Karpas-422 (cell line): ENCODE measurements at regions not wholly inside any gene's neighbourhood (a gene's known extent, or its start where the extent isn't known, plus 50 kb on each side); places are given as distances from the start of the nearest gene placed in this dataset.

Experiments used
- DNase-seq: peaks from one replicate; pipeline ENCODE4 v3.0.0-alpha.2; 2015
- H2AFZ ChIP-seq: fragments of 200-600 bp; sonication (generic); 2 replicates; pipeline ENCODE4 v1.6.1; 2014; ENCODE audit warnings: antibody characterized with exemption, low read length, mixed read lengths
- H3K27ac ChIP-seq: fragments of 200-600 bp; sonication (generic); 2 replicates; pipeline ENCODE4 v1.5.1; 2014; ENCODE audit warnings: mild to moderate bottlenecking, low read length, moderate library complexity
- H3K27me3 ChIP-seq: fragments of 200-600 bp; sonication (generic); 2 replicates; pipeline ENCODE4 v1.6.1; 2014; ENCODE audit warnings: low read length, mixed read lengths
- H3K36me3 ChIP-seq: fragments of 200-600 bp; sonication (generic); 2 replicates; pipeline ENCODE4 v1.6.1; 2014; ENCODE audit warnings: low read length, mixed read lengths; ENCODE audit not compliant: insufficient read depth
- H3K4me1 ChIP-seq: fragments of 200-600 bp; sonication (generic); 2 replicates; pipeline ENCODE4 v1.6.1; 2014; ENCODE audit warnings: mild to moderate bottlenecking, low read length, mixed read lengths
- H3K4me2 ChIP-seq: fragments of 200-600 bp; sonication (generic); 2 replicates; pipeline ENCODE4 v1.6.1; 2014; ENCODE audit warnings: low read length, low read depth, mild to moderate bottlenecking; ENCODE audit not compliant: poor library complexity, severe bottlenecking
- H3K4me3 ChIP-seq: fragments of 200-600 bp; sonication (generic); 2 replicates; pipeline ENCODE4 v1.5.1; 2014; ENCODE audit warnings: mild to moderate bottlenecking, antibody characterized with exemption, low read length, mixed read lengths
- H3K79me2 ChIP-seq: fragments of 200-600 bp; sonication (generic); 2 replicates; pipeline ENCODE4 v1.6.1; 2014; ENCODE audit warnings: mild to moderate bottlenecking, low read length, mixed read lengths
- H3K9ac ChIP-seq: fragments of 200-600 bp; sonication (generic); 2 replicates; pipeline ENCODE4 v1.6.0; 2014; ENCODE audit warnings: low read length
- H3K9me2 ChIP-seq: fragments of 200-600 bp; sonication (generic), shearing (Covaris generic); replicated peaks from 2 replicates; pipeline ENCODE4 v1.6.0; 2014; ENCODE audit warnings: mild to moderate bottlenecking, low read length, moderate library complexity; ENCODE audit not compliant: insufficient read depth
- H3K9me3 ChIP-seq: fragments of 300-700, 200-600 bp; sonication (generic); 2 replicates; pipeline ENCODE4 v1.6.1; 2014; ENCODE audit warnings: low read length, mixed read lengths
- H4K20me1 ChIP-seq: fragments of 200-600 bp; sonication (generic); 2 replicates; pipeline ENCODE4 v1.6.1; 2014; ENCODE audit warnings: mild to moderate bottlenecking, antibody characterized with exemption, low read length, low read depth; ENCODE audit not compliant: insufficient read depth

DNA sequence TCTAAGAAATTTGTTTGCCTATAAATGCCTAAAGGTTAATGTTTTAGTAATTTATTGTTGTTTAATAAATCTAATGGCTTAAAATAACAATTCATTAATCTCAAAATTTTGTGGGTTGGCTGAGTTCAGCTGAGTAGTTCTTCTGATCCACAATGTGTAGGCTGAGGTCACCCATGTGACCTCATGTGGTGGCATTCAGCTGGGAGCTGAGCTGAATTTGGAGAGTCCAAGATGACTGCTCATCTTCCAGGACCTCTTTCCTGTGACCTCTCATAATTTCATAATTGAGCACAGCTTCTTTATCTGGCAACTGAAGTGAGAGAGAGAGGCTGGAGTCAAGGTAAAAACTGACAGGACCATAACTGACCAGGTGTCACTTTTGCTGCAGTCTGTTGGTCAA, 132.4 kb downstream of the TXNL1 start:
- no peak for DNase-seq
- H3K27ac ChIP-seq, result no peak overlapping the region
- no peak overlapping the region for H2AFZ ChIP-seq
- H3K36me3 ChIP-seq, result no peaks in the 10 kb centered on the region
- no peak overlapping the region for H3K4me3 ChIP-seq
- no peak overlapping the region for H3K4me2 ChIP-seq
- no peaks in the 10 kb centered on the region for H3K27me3 ChIP-seq
- H3K4me1 ChIP-seq, result no peaks in the 10 kb centered on the region
- no peaks in the 10 kb centered on the region for H4K20me1 ChIP-seq
- H3K9me3 ChIP-seq, result no peaks in the 10 kb centered on the region
- no peak overlapping the region for H3K9ac ChIP-seq
- H3K79me2 ChIP-seq, result no peaks in the 10 kb centered on the region
- no peaks in the 10 kb centered on the region for H3K9me2 ChIP-seq

GRCh38 chr18:56505293-56505692, 133.1 kb downstream of the TXNL1 start:
- Histone ChIP-seq H3K9ac (no peak overlapping the region), H3K4me1 (no peaks in the 10 kb centered on the region), H3K27ac (no peak overlapping the region), H3K4me2 (no peak overlapping the region), H3K4me3 (no peak overlapping the region), H3K9me3 (no peaks in the 10 kb centered on the region), H3K9me2 (no peaks in the 10 kb centered on the region), H2AFZ (no peak overlapping the region), H3K79me2 (no peaks in the 10 kb centered on the region), H4K20me1 (no peaks in the 10 kb centered on the region), H3K36me3 (no peaks in the 10 kb centered on the region), H3K27me3 (no peaks in the 10 kb centered on the region)
- DNase-seq, result no peak

GRCh38 chr18:56501896-56502295, 136.5 kb downstream of the TXNL1 start:
- no peak overlapping the region for H3K4me2 ChIP-seq
- no peaks in the 10 kb centered on the region for H3K9me3 ChIP-seq
- H4K20me1 ChIP-seq, result no peaks in the 10 kb centered on the region
- H3K27ac ChIP-seq, result no peak overlapping the region
- H2AFZ ChIP-seq, result no peak overlapping the region
- no peak overlapping the region for H3K9ac ChIP-seq
- no peaks in the 10 kb centered on the region for H3K27me3 ChIP-seq
- no peaks in the 10 kb centered on the region for H3K9me2 ChIP-seq
- H3K4me1 ChIP-seq, result no peaks in the 10 kb centered on the region
- H3K79me2 ChIP-seq, result no peaks in the 10 kb centered on the region
- no peaks in the 10 kb centered on the region for H3K36me3 ChIP-seq
- H3K4me3 ChIP-seq, result no peak overlapping the region
- no peak for DNase-seq

DNA sequence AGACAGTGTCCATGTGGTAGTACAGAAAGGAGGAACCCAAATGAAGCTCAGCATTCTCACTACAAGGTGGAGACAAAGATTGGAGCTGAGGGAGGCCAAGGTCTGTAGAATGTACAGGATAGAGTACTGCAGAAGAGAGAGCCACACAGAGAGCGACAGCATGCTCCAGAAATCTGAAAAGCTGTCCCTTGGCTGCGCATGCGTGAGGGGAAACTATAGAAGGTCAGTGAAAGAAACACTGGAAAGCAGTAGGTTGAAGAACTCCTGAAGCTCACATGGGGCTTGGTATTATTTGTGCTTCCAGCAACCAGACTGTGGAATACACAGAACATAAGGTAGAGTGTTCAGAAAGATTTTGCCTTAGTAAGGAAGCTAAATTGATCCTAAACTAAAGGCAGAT, 142.5 kb downstream of the TXNL1 start:
- H3K4me3 ChIP-seq, result no peak overlapping the region
- no peaks in the 10 kb centered on the region for H3K27me3 ChIP-seq
- H3K4me1 ChIP-seq, result no peaks in the 10 kb centered on the region
- no peak for DNase-seq
- no peak overlapping the region for H3K4me2 ChIP-seq
- no peaks in the 10 kb centered on the region for H4K20me1 ChIP-seq
- no peaks in the 10 kb centered on the region for H3K9me2 ChIP-seq
- H2AFZ ChIP-seq, result no peak overlapping the region
- no peaks in the 10 kb centered on the region for H3K79me2 ChIP-seq
- no peak overlapping the region for H3K9ac ChIP-seq
- no peak overlapping the region for H3K27ac ChIP-seq
- no peaks in the 10 kb centered on the region for H3K9me3 ChIP-seq
- no peaks in the 10 kb centered on the region for H3K36me3 ChIP-seq

- H3K9me2 ChIP-seq, result no peaks in the 10 kb centered on the region
- H3K4me2 ChIP-seq, result no peak overlapping the region
- H3K4me1 ChIP-seq, result no peaks in the 10 kb centered on the region
- no peaks in the 10 kb centered on the region for H3K36me3 ChIP-seq
- no peak overlapping the region for H3K9ac ChIP-seq
- no peaks in the 10 kb centered on the region for H3K9me3 ChIP-seq
- H3K27me3 ChIP-seq, result no peaks in the 10 kb centered on the region
- H4K20me1 ChIP-seq, result no peaks in the 10 kb centered on the region
- H3K79me2 ChIP-seq, result no peaks in the 10 kb centered on the region
- H2AFZ ChIP-seq, result no peak overlapping the region
- no peak for DNase-seq
- H3K27ac ChIP-seq, result no peak overlapping the region
- H3K4me3 ChIP-seq, result no peak overlapping the region
These were observed 144.9 kb downstream of the TXNL1 start for GRCh38 chr18:56493531-56493930.

DNA sequence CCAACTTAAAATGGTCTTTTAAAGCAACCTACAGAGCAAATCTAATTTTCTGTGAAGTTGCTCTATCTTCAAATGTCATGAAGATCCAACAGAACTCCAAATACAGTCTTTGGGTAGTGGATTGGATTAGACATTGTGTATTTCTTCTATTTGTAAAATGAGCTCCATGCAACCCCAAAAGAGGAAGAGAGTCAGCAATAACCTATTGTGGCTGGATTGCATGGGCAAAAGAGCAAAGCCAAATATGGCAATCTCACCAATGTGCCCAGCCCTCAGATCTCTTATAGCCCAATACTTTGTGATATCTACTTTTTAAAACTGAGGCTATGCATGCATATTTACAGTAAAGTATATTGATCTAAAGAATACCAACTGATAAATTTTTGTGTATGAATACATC, 146.3 kb downstream of the TXNL1 start:
- H3K4me1 ChIP-seq, result no peaks in the 10 kb centered on the region
- no peaks in the 10 kb centered on the region for H3K9me3 ChIP-seq

DNA sequence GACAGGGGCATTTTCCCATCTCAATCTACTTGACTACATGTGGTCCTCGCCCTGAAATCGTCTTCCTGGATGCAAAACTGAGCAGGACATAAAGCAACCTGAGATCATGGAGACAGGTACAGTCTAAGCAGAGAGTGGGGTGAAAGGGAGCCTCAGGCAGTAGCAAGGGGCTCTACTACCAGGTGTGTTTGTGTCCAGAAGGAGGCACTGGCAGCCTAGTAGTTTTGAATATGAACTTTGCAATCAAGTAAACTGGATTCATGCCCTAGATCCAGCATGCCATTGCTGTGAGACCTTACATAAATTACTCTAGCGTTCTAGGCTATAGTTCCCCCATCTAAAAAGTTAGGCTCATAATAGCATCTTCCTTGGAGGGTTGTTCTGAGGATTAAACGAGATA, 147.4 kb downstream of the TXNL1 start:
- no peaks in the 10 kb centered on the region for H3K9me2 ChIP-seq
- no peak for DNase-seq
- no peak overlapping the region for H2AFZ ChIP-seq
- no peak overlapping the region for H3K9ac ChIP-seq
- no peaks in the 10 kb centered on the region for H3K36me3 ChIP-seq
- no peak overlapping the region for H3K27ac ChIP-seq
- H3K4me3 ChIP-seq, result no peak overlapping the region
- H3K4me1 ChIP-seq, result no peaks in the 10 kb centered on the region
- no peaks in the 10 kb centered on the region for H3K79me2 ChIP-seq
- no peaks in the 10 kb centered on the region for H3K9me3 ChIP-seq
- no peaks in the 10 kb centered on the region for H4K20me1 ChIP-seq
- no peak overlapping the region for H3K4me2 ChIP-seq
- H3K27me3 ChIP-seq, result no peaks in the 10 kb centered on the region

More for the DNA sequence above, 146.3 kb downstream of the TXNL1 start:
- Histone ChIP-seq H3K36me3 (no peaks in the 10 kb centered on the region), H3K9me2 (no peaks in the 10 kb centered on the region), H3K4me2 (no peak overlapping the region), H4K20me1 (no peaks in the 10 kb centered on the region), H2AFZ (no peak overlapping the region), H3K27ac (no peak overlapping the region), H3K4me3 (no peak overlapping the region), H3K27me3 (no peaks in the 10 kb centered on the region), H3K79me2 (no peaks in the 10 kb centered on the region), H3K9ac (no peak overlapping the region)
- no peak for DNase-seq

- no peak overlapping the region for H3K27ac ChIP-seq
- H3K27me3 ChIP-seq, result no peaks in the 10 kb centered on the region
These were observed 148.5 kb downstream of the TXNL1 start for GRCh38 chr18:56489893-56490292.

DNA sequence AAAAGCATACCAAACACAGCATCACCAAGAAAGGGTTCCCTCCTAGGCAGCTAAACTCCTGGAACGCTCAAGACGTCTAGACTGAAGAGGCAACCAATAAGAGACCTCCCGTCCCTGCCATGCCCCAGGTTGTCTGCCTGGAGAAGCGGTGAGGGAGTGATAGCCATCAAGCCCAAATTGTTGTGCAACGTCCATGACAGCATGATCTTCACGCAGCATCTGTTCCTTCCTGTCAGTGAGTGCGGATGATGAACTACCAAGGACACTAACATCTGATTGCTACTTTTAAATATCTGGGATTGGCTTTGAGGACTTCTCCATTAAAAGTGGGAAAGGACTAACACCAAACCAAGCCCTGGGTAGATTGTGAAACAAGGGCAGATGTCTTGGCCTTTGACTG, 149.7 kb downstream of the TXNL1 start:
- Histone ChIP-seq H3K9me2 (no peaks in the 10 kb centered on the region), H3K9ac (no peak overlapping the region), H3K27me3 (no peaks in the 10 kb centered on the region), H4K20me1 (no peaks in the 10 kb centered on the region), H3K9me3 (no peaks in the 10 kb centered on the region), H3K27ac (no peak overlapping the region), H3K4me1 (no peaks in the 10 kb centered on the region), H2AFZ (no peak overlapping the region), H3K36me3 (no peaks in the 10 kb centered on the region), H3K79me2 (no peaks in the 10 kb centered on the region), H3K4me3 (no peak overlapping the region), H3K4me2 (no peak overlapping the region)
- no peak for DNase-seq

More at GRCh38 chr18:56489893-56490292, 148.5 kb downstream of the TXNL1 start:
- no peaks in the 10 kb centered on the region for H3K9me2 ChIP-seq
- no peaks in the 10 kb centered on the region for H3K36me3 ChIP-seq
- H3K9ac ChIP-seq, result no peak overlapping the region
- no peaks in the 10 kb centered on the region for H3K79me2 ChIP-seq
- H4K20me1 ChIP-seq, result no peaks in the 10 kb centered on the region
- no peaks in the 10 kb centered on the region for H3K9me3 ChIP-seq
- H3K4me2 ChIP-seq, result no peak overlapping the region
- H3K4me3 ChIP-seq, result no peak overlapping the region
- H2AFZ ChIP-seq, result no peak overlapping the region
- DNase-seq, result no peak
- no peaks in the 10 kb centered on the region for H3K4me1 ChIP-seq
